ENCODE measurements at regions not wholly inside any gene's neighbourhood (a gene's known extent, or its start where the extent isn't known, plus 50 kb on each side); places are given as distances from the start of the nearest gene placed in this dataset.
"Not testable (repeated sequence)": the region's sequence is repeated elsewhere in the genome, so short reads cannot be mapped to it uniquely, and the experiment has no call there.

DNA sequence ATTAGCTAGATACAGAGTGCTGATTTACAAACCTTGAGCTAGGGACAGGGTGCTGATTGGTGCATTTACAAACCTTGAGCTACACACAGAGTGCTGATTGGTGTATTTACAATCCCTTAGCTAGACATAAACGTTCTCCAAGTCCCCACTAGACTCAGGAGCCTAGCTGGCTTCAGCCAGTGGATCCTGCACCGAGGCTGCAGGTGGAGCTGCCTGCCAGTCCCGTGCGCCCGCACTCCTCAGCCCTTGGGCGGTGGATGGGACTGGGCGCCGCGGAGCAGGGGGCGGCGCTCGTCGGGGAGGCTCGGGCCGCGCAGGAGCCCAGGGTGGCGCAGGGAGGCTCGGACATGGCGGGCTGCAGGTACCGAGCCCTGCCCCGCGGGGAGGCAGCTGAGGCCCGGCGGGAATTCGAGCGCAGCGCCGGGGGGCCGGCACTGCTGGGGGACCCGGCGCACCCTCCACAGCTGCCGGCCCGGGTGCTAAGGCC is 157.7 kb downstream of the BRD1 start:
- TF ChIP-seq, protein P1, sequence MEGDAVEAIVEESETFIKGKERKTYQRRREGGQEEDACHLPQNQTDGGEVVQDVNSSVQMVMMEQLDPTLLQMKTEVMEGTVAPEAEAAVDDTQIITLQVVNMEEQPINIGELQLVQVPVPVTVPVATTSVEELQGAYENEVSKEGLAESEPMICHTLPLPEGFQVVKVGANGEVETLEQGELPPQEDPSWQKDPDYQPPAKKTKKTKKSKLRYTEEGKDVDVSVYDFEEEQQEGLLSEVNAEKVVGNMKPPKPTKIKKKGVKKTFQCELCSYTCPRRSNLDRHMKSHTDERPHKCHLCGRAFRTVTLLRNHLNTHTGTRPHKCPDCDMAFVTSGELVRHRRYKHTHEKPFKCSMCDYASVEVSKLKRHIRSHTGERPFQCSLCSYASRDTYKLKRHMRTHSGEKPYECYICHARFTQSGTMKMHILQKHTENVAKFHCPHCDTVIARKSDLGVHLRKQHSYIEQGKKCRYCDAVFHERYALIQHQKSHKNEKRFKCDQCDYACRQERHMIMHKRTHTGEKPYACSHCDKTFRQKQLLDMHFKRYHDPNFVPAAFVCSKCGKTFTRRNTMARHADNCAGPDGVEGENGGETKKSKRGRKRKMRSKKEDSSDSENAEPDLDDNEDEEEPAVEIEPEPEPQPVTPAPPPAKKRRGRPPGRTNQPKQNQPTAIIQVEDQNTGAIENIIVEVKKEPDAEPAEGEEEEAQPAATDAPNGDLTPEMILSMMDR (IDR thresholded peaks at IDR 0.05) = not testable (repeated sequence)
- not testable (repeated sequence) for TF ChIP-seq POLR2A, POLR2AphosphoS5, EP300 (IDR thresholded peaks at IDR 0.05)
